Globus pallidus (tissue), 1 donor: ENCODE measurements at regions not wholly inside any gene's neighbourhood (a gene's known extent, or its start where the extent isn't known, plus 50 kb on each side); places are given as distances from the start of the nearest gene placed in this dataset.
"Not testable (repeated sequence)": the region's sequence is repeated elsewhere in the genome, so short reads cannot be mapped to it uniquely, and the experiment has no call there.

Experiments
- DNase-seq: peaks from one replicate; pipeline ENCODE4 v3.0.0-alpha.2; 2015; ENCODE audit warnings: low spot score

GRCh38 chr4:83213640-83214039 lies 71.0 kb downstream of the COQ2 start:
- DNase-seq: no peak

GRCh38 chr4:83212041-83212851 lies 72.4 kb downstream of the COQ2 start:
- no peak for DNase-seq

GRCh38 chr4:83209419-83209818 lies 75.2 kb downstream of the COQ2 start:
- no peak for DNase-seq

- DNase-seq: no peak
Observed at GRCh38 chr4:83208371-83209365, 75.9 kb downstream of the COQ2 start.

- DNase-seq: no peak
Observed at GRCh38 chr4:83207497-83208101, 77.0 kb downstream of the COQ2 start.

- no peak for DNase-seq
Observed at GRCh38 chr4:83205760-83206159, 78.8 kb downstream of the COQ2 start.

GRCh38 chr4:83204731-83205130 lies 79.9 kb downstream of the COQ2 start:
- no peak for DNase-seq

GRCh38 chr4:83201761-83202160 lies 82.8 kb downstream of the COQ2 start:
- no peak for DNase-seq

- DNase-seq: peak; percentile 26
Observed at GRCh38 chr4:83197555-83198235, 83.2 kb upstream of the PLAC8 start.

- no peak for DNase-seq
Observed at GRCh38 chr4:83196921-83197320, 82.4 kb upstream of the PLAC8 start.

GRCh38 chr4:83195269-83195668 lies 80.7 kb upstream of the PLAC8 start:
- DNase-seq: no peak

- not testable (repeated sequence) for DNase-seq
Observed at GRCh38 chr4:83194588-83194987, 80.1 kb upstream of the PLAC8 start.

GRCh38 chr4:83192634-83193033 lies 78.1 kb upstream of the PLAC8 start:
- no peak for DNase-seq

GRCh38 chr4:83191026-83191425 lies 76.5 kb upstream of the PLAC8 start:
- no peak for DNase-seq

- no peak for DNase-seq
Observed at GRCh38 chr4:83189631-83190136, 75.2 kb upstream of the PLAC8 start.

GRCh38 chr4:83180431-83180968 lies 66.0 kb upstream of the PLAC8 start:
- DNase-seq: no peak

GRCh38 chr4:83179205-83179604 lies 64.7 kb upstream of the PLAC8 start:
- no peak for DNase-seq

- no peak for DNase-seq
Observed at GRCh38 chr4:83178029-83178428, 63.5 kb upstream of the PLAC8 start.

GRCh38 chr4:83177182-83177581 lies 62.7 kb upstream of the PLAC8 start:
- DNase-seq: no peak

- DNase-seq: no peak
Observed at GRCh38 chr4:83174844-83175414, 60.4 kb upstream of the PLAC8 start.

- no peak for DNase-seq
Observed at GRCh38 chr4:83172371-83172770, 57.8 kb upstream of the PLAC8 start.
